DOHH2 (cell line): ENCODE measurements at regions not wholly inside any gene's neighbourhood (a gene's known extent, or its start where the extent isn't known, plus 50 kb on each side); places are given as distances from the start of the nearest gene placed in this dataset.

Source experiments
- H3F3A ChIP-seq: fragments of 200-600 bp; sonication (generic), shearing (Covaris generic); 2 replicates; pipeline ENCODE4 v1.6.0; 2016; ENCODE audit warnings: antibody characterized with exemption, mild to moderate bottlenecking; ENCODE audit not compliant: control insufficient read depth, insufficient read depth
- H3K27ac ChIP-seq: fragments of 200-600 bp; sonication (generic); 2 replicates; pipeline ENCODE4 v1.5.1; 2014; ENCODE audit warnings: low read depth, mild to moderate bottlenecking, low read length, moderate library complexity
- H3K27me3 ChIP-seq: fragments of 200-600 bp; sonication (generic); 2 replicates; pipeline ENCODE4 v1.6.1; 2014; ENCODE audit warnings: mild to moderate bottlenecking, low read length, mixed read lengths; ENCODE audit not compliant: control insufficient read depth
- H3K36me3 ChIP-seq: fragments of 200-600 bp; sonication (generic); 2 replicates; pipeline ENCODE4 v1.6.1; 2014; ENCODE audit warnings: mild to moderate bottlenecking, low read length, moderate library complexity, mixed read lengths; ENCODE audit not compliant: control insufficient read depth
- H3K4me1 ChIP-seq: fragments of 200-600 bp; sonication (generic); 2 replicates; pipeline ENCODE4 v1.6.1; 2014; ENCODE audit warnings: mild to moderate bottlenecking, low read length, mixed read lengths; ENCODE audit not compliant: control insufficient read depth
- H3K4me2 ChIP-seq: fragments of 200-600 bp; sonication (generic); 2 replicates; pipeline ENCODE4 v1.6.0; 2014; ENCODE audit warnings: mild to moderate bottlenecking, low read length, moderate library complexity
- H3K4me3 ChIP-seq: fragments of 200-600 bp; sonication (generic); 2 replicates; pipeline ENCODE4 v1.5.1; 2014; ENCODE audit warnings: mild to moderate bottlenecking, low read length, mixed read lengths
- H3K79me2 ChIP-seq: fragments of 200-600 bp; sonication (generic); 2 replicates; pipeline ENCODE4 v1.6.1; 2014; ENCODE audit warnings: mild to moderate bottlenecking, low read length, mixed read lengths; ENCODE audit not compliant: control insufficient read depth
- H3K9me2 ChIP-seq: fragments of 200-600 bp; sonication (generic); replicated peaks from 2 replicates; pipeline ENCODE4 v1.6.1; 2014; ENCODE audit warnings: mild to moderate bottlenecking, low read length, mixed read lengths; ENCODE audit not compliant: control insufficient read depth
- H3K9me3 ChIP-seq: fragments of 200-600 bp; sonication (generic); 2 replicates; pipeline ENCODE4 v1.6.1; 2014; ENCODE audit warnings: antibody characterized with exemption, low read length, mixed read lengths; ENCODE audit not compliant: control insufficient read depth, insufficient read depth
- H4K20me1 ChIP-seq: fragments of 200-600 bp; sonication (generic); 2 replicates; pipeline ENCODE4 v1.6.0; 2014; ENCODE audit warnings: low read depth, mild to moderate bottlenecking, antibody characterized with exemption, low read length, moderate library complexity; ENCODE audit not compliant: control insufficient read depth, insufficient read depth
- EZH2phosphoT487 ChIP-seq: fragments of 200-600 bp; sonication (generic); IDR thresholded peaks from 2 replicates; pipeline ENCODE4 v1.6.1; 2017; ENCODE audit warnings: borderline replicate concordance, mild to moderate bottlenecking, antibody characterized with exemption, low read length, moderate library complexity, mixed read lengths
- TF ChIP-seq, protein P1 (sequence below): fragments of 200-600 bp; sonication (generic); IDR thresholded peaks from one replicate; pipeline ENCODE4 v1.5.1; 2014; ENCODE audit warnings: antibody characterized with exemption, mild to moderate bottlenecking, low read depth, low read length; ENCODE audit not compliant: poor library complexity, severe bottlenecking

DNA sequence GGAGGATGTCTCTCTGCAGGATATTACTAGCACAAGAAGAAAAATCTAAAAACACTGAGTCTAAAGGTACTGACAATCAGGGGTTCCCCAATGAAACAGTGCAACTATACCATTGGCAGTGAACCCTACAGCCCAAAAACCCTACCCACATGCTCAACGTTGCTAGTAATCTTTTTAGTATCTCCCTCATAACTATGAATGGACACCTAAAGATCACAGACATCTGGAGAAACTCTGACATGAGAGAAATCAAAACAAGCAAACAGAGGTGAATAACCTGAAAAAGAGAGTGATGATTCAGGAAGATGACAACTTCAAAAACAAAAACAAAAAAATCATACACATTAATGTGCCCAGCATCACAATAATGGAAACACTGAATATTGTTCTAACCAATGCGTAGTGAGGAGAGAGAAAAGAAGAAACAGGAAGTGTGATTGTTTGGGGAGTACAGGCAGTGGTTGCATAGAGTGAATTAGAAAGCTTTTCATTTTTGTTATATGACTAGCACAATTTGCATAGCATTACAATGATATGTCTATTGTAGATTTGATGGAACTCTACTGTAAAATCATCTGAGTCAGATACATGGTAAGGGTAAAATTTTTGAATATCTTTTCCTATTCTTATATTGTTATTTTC, 78.9 kb upstream of the FMR1 start:
- H3K4me2 ChIP-seq: no peak overlapping the region
- no peaks in the 10 kb centered on the region for H3K79me2 ChIP-seq
- no peaks in the 10 kb centered on the region for H3K9me2 ChIP-seq
- H3F3A ChIP-seq: no peaks in the 10 kb centered on the region
- H3K9me3 ChIP-seq: no peaks in the 10 kb centered on the region
- H3K4me3 ChIP-seq: no peak overlapping the region
- H3K27ac ChIP-seq: no peak overlapping the region
- H4K20me1 ChIP-seq: no peaks in the 10 kb centered on the region
- no peaks in the 10 kb centered on the region for H3K4me1 ChIP-seq
- H3K27me3 ChIP-seq: no peaks in the 10 kb centered on the region
- H3K36me3 ChIP-seq: no peaks in the 10 kb centered on the region
- TF ChIP-seq EZH2phosphoT487: no peak
- TF ChIP-seq, protein P1, sequence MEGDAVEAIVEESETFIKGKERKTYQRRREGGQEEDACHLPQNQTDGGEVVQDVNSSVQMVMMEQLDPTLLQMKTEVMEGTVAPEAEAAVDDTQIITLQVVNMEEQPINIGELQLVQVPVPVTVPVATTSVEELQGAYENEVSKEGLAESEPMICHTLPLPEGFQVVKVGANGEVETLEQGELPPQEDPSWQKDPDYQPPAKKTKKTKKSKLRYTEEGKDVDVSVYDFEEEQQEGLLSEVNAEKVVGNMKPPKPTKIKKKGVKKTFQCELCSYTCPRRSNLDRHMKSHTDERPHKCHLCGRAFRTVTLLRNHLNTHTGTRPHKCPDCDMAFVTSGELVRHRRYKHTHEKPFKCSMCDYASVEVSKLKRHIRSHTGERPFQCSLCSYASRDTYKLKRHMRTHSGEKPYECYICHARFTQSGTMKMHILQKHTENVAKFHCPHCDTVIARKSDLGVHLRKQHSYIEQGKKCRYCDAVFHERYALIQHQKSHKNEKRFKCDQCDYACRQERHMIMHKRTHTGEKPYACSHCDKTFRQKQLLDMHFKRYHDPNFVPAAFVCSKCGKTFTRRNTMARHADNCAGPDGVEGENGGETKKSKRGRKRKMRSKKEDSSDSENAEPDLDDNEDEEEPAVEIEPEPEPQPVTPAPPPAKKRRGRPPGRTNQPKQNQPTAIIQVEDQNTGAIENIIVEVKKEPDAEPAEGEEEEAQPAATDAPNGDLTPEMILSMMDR: no peak

DNA sequence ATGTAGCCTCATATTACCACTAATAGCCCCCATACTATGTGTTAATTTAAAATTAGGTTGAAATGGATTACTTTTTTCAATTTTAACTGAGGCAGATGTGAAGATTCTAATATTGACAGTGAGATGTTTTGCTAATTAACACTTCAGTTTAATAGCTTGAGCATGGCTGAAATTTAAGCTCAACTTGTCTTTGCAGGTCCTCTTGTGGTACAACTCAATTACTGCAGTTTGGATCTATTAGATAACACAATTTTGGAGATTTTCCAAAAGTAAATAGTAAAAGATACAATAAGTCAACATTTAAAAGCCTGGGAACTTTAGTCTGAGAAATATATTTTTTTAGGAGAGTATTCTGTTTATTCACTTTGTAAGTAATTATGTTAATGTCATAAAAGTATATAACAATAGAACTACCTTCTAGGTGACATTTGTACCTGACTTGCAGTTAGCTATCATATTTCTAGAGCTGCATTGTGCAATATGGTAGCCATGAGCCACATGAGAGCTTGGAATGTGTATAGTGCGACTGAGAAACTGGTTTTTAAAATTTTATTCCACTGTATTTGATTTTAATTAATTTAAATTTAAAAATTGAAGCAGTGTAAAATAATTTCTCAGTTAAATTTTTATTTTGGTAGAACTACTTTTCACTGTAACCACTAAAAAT, 73.1 kb upstream of the FMR1 start:
- H3K4me2 ChIP-seq: no peak overlapping the region
- H3K27me3 ChIP-seq: no peaks in the 10 kb centered on the region
- H3K4me1 ChIP-seq: no peaks in the 10 kb centered on the region
- H3K9me3 ChIP-seq: no peaks in the 10 kb centered on the region
- H3K36me3 ChIP-seq: no peaks in the 10 kb centered on the region
- no peak overlapping the region for H3K4me3 ChIP-seq
- H3K27ac ChIP-seq: no peak overlapping the region
- H3K79me2 ChIP-seq: no peaks in the 10 kb centered on the region
- TF ChIP-seq EZH2phosphoT487: no peak
- TF ChIP-seq, protein P1: no peak
- H3F3A ChIP-seq: no peaks in the 10 kb centered on the region
- H3K9me2 ChIP-seq: no peaks in the 10 kb centered on the region
- no peaks in the 10 kb centered on the region for H4K20me1 ChIP-seq

DNA sequence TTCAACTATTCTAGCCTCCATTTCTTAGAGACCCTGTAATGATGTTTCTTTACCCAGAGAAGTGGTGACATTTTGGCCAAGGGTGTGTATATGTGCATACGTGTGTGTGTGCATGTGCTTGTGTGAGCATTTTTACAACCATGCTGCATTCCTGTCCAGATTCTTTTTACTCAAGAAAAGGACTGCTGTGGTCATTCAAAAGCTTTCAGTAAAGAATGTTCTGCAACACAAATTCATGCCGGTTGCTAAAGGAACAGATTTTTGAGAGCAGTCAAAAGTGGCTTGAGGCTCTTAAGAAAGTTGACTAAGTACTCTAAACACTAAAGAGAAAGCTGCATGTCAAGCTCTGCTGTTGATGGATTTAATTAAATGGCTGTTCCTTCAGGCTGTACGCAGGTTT, 65.0 kb upstream of the FMR1 start:
- no peaks in the 10 kb centered on the region for H3K4me1 ChIP-seq
- no peaks in the 10 kb centered on the region for H3K9me3 ChIP-seq
- no peak overlapping the region for H3K27ac ChIP-seq
- H3K4me2 ChIP-seq: no peak overlapping the region
- no peaks in the 10 kb centered on the region for H3K9me2 ChIP-seq
- H3K79me2 ChIP-seq: no peaks in the 10 kb centered on the region
- H3K36me3 ChIP-seq: no peaks in the 10 kb centered on the region
- TF ChIP-seq, protein P1: no peak
- no peak for TF ChIP-seq EZH2phosphoT487
- H4K20me1 ChIP-seq: no peaks in the 10 kb centered on the region
- H3K4me3 ChIP-seq: no peak overlapping the region
- no peaks in the 10 kb centered on the region for H3F3A ChIP-seq
- no peaks in the 10 kb centered on the region for H3K27me3 ChIP-seq
